GM18520 (cell line): ENCODE measurements at regions not wholly inside any gene's neighbourhood (a gene's known extent, or its start where the extent isn't known, plus 50 kb on each side); places are given as distances from the start of the nearest gene placed in this dataset.
A peak's percentile ranks its signal among the peaks of the same experiment; 100 is the strongest.

Experiments
- ATAC-seq: cut with Tn5 transposase; IDR thresholded peaks from one replicate; pipeline ENCODE4 v1.9.1; 2021; ENCODE audit not compliant: unreplicated experiment

GRCh38 chr5:164637931-164638521 lies 1132.6 kb downstream of the MAT2B start:
- ATAC-seq = no peak

DNA sequence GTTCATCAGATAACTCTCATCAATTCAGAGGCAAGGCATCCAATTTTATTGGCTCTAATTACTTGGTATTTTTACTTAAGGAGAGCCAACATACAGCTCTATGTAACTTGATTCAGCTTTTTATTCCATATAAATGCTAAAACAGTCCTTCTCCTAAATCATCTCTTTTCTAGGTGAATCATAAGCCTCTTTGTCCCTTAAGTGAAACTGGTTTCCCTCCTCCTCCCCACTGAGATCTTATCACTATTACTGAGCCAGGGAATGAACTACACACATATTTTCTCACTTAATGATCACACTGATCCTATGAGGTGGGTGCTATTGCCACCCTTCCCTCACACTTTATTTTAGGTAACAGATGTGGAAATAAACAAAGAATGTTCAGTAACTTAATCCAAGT lies 1143.8 kb downstream of the MAT2B start:
- no peak for ATAC-seq

DNA sequence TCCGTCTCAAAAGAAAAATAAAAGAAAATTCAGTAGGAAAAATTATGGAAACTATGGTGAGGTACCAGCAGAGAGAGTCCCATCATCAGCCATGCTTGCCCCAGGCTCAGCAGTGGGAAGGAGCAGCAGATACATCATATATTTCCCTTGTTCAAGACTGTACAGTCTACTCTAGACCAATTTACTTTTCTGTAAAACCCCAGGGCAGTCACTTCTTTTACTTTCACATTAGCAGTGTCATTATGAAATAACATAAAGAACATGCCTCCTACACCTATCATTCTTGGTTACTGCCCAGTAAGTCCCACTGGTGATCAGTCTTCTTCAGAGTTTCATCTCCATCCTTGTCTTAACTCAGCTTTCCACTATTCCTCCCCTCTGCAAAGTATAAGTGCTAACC lies 1145.0 kb downstream of the MAT2B start:
- ATAC-seq = no peak

- peak; percentile 78 for ATAC-seq
These were observed 1146.3 kb downstream of the MAT2B start for GRCh38 chr5:164651546-164652275.

DNA sequence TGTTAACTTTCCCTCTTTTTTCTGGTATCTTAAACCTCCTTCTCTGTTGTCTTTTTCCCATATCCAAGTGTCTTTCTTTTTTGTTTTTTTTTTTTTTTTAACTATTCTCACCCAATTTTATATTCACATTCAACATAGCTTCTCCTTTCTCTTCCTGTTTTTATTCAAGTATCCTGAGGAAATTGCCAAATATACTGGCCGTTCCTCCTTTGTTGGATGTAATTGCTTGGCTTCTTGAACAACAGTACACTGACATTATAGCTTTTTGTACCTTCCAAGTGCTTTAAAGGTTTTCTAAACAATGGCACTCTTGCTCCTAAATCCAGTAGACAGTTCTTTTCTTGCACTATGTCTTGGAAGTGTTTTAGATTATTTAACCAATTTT lies 1146.8 kb downstream of the MAT2B start:
- ATAC-seq = no peak

- ATAC-seq = no peak
These were observed 1158.0 kb downstream of the MAT2B start for GRCh38 chr5:164663198-164663989.

GRCh38 chr5:164671640-164672039 lies 1166.2 kb downstream of the MAT2B start:
- no peak for ATAC-seq

GRCh38 chr5:164672205-164672604 lies 1166.8 kb downstream of the MAT2B start:
- no peak for ATAC-seq

DNA sequence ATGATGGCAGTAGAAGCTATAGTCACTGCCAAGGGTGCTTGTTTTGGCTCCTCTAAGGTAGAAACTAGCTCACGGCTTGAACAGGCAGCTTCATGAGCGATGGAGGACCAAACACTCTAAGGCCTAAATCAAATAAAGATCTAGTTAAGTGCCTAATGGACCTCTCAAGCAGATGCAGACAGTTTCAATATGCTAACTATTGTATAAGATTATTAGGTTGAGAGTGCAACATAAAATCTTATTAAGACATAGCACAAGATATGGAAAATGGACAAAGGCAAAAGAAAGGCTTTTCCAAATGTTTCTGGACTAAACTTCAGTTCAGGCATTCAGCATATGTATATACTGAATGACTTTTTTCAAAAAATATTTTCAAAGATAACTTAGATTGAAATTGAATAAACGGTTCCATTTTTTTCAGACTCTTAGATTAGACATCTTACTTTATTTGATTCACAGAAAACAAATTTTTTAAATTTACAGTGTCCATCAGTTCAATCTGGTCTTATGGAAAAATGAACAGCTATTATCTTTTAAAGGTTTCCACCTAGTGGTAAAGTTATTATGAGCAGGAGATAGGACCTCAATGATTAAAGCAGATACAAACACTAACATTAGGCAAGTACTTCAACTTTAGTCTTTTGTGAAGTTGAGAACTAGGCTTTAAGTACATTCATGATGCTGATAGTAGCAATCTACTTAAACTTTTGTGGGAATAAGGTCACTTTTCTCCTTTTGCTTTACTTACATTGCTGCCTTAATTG lies 1167.7 kb downstream of the MAT2B start:
- no peak for ATAC-seq

DNA sequence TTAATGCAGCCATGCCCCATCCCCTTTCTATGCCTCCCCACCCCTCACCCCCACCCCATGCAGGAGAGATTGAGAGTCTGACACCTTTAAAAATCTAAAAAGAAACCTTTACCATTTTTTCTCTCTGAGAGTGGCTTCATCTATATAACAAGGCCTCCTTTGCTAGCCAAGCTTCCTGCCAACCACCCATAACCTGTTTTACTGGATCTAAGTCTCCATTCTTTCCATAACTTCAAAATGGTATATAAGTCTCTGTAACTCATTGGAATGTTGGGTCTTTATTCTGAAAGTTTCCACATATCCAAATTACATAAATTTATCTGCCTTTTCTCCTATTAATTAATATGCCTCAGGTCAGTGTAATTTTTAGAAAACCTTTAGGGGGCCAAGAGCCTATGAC lies 1174.0 kb downstream of the MAT2B start:
- no peak for ATAC-seq

GRCh38 chr5:164680216-164680615 lies 1174.8 kb downstream of the MAT2B start:
- no peak for ATAC-seq

GRCh38 chr5:164680812-164681520 lies 1175.5 kb downstream of the MAT2B start:
- ATAC-seq = no peak

- ATAC-seq = no peak
These were observed 1182.0 kb downstream of the MAT2B start for GRCh38 chr5:164687391-164687790.

DNA sequence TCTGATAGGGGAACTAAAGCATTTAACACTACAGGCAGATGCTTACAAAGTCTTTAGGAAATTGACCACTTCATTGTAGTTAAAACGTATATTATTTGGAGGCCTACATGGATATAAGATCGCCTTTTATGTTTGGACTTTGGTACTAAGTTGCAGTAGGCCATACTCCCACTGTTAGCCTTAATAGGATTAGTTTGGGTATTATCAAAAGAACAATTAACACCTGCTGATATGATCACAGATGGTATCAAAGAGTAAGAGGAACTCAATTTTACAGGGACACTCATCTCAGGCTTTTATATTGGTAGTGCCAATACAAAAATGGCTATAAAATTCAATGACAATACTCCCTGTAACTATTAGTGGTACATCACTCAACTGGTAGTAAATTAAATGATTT lies 1183.0 kb downstream of the MAT2B start:
- no peak for ATAC-seq

DNA sequence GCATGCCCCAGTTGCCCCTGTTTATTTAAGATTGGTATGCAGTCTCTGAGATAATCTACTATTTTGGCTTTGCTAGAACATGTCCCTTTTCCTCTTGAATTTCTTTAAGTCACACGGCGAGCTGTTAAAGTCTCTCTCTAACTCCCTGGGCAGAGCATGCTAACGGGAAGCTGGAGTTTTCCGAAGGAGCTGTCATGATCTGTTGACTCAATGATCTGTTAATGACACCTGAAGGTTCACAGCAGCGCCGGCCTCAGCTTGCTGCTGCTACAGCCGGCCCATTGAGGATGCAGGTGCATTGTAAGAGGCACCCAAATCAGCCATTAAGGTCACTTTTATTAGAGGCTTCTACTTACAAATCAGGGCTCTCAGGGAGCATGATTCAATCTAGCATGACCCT lies 1203.4 kb downstream of the MAT2B start:
- no peak for ATAC-seq

- ATAC-seq = no peak
These were observed 1208.3 kb downstream of the MAT2B start for GRCh38 chr5:164713682-164714081.

DNA sequence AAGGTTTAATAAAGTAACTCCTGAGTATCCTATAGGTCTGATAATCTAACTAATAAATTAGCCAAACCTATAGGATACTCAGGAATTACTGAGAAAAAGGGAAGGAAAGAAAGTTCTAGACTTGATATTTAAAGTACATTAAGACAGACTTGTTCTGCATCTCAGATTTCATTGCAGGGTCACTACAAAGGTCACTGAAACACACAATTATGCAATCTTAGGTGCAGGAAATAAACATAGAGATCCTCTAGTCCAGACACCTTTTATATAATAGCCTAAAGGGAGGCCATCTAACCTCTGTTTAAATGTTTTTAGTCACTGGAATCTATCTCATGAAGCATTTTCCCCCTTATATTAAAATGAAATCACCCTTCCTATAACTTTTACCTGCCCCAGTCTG lies 1215.7 kb downstream of the MAT2B start:
- ATAC-seq = no peak

- ATAC-seq = no peak
These were observed 1216.2 kb downstream of the MAT2B start for GRCh38 chr5:164721656-164722055.

GRCh38 chr5:164722702-164723101 lies 1217.3 kb downstream of the MAT2B start:
- ATAC-seq = no peak

DNA sequence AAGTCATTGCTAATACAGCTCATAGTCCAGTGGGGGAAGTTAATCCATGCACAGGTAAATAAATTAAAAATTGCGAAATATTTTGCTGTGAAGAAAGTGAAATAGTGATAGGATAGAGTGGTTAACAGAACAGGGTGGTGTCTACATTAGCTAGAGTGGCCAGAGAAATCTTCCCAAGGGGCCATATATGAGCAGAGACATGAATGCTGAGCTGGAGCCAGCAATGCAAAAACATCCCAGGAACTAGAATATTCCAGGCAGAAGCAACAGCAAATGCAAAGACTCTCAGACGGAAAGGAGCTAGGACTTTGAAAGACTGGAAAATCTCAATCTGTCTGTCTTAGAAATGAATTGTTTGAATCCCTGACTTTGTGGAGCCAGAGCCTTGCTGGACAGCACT lies 1221.6 kb downstream of the MAT2B start:
- no peak for ATAC-seq

DNA sequence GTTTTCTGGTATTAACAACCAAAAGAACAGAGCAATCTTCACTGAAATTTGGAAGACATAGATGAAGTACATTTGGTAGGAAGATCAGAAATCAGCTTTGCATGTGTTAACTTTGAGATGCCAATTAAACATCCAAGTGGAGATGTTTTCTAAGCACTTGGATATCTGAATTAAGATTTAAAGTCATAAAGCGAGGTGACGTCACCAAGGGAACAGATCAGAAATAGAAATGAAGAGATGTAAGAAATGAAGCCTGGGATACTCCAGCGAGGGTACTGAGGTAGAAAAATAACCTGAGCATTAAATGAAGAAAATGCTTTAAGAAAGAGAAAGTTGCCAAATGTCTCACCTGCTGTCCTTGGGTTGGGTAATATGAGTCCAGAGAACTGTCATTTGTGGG lies 1223.3 kb downstream of the MAT2B start:
- no peak for ATAC-seq
